ENCODE measurements at regions not wholly inside any gene's neighbourhood (a gene's known extent, or its start where the extent isn't known, plus 50 kb on each side); places are given as distances from the start of the nearest gene placed in this dataset.
A peak's percentile ranks its signal among the peaks of the same experiment; 100 is the strongest.

- DNase-seq (ENCODE audit: low read depth, low spot score), result no peak
Measured at GRCh38 chr6:146903451-146903850, 300.8 kb upstream of the STXBP5 start.

GRCh38 chr6:146904596-146904995 lies 299.6 kb upstream of the STXBP5 start:
- no peak for DNase-seq (ENCODE audit: low read depth, low spot score)

GRCh38 chr6:146905181-146905704 lies 299.0 kb upstream of the STXBP5 start:
- DNase-seq (ENCODE audit: low read depth, low spot score), result no peak

DNA sequence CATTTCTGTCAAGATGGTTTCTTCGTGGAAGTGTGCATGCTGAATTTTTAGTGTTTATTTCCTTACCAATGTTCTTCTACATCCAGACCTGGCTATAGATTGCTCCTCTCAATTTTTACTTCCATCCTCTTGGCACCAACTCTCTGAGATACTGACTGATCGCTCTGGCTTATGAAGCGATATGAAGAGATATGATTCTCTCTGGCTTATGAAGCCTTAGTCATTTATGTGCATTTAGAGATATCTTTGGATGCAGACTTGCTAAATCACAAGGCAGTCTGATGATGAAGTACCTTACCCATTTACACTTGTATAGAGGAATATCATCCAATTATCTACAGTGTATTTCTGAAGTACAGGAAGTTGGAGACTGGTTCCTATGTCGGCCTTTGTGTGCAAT lies 295.4 kb upstream of the STXBP5 start:
- no peak for DNase-seq (ENCODE audit: low read depth, low spot score)

DNA sequence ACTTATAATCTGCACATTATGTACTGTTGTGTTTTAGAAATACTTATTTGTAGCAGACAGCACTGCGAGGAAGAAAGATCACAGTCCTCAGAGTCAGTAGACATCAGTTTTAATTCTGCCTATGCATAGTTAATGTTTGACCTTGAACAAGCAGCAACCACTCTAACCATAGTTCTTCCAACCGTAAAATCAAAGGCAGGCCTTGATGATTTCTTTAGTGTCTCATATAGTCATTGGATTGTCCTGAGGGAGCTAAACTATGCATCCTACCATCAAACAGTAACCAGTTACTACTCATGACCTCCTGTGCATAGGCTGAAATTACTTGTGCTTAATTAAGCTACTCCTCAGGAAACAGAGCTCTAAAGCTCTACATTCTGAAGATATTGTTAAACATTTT lies 294.8 kb upstream of the STXBP5 start:
- no peak for DNase-seq (ENCODE audit: low read depth, low spot score)

GRCh38 chr6:146909886-146910285 lies 294.3 kb upstream of the STXBP5 start:
- DNase-seq (ENCODE audit: low read depth, low spot score), result no peak

GRCh38 chr6:146910611-146911010 lies 293.6 kb upstream of the STXBP5 start:
- no peak for DNase-seq (ENCODE audit: low read depth, low spot score)

- no peak for DNase-seq (ENCODE audit: low read depth, low spot score)
Measured at GRCh38 chr6:146911635-146912215, 292.5 kb upstream of the STXBP5 start.

- DNase-seq (ENCODE audit: low read depth, low spot score), result no peak
Measured at GRCh38 chr6:146912730-146913685, 291.2 kb upstream of the STXBP5 start.

GRCh38 chr6:146913842-146914488 lies 290.3 kb upstream of the STXBP5 start:
- peak; percentile 93 for DNase-seq (ENCODE audit: low read depth, low spot score)

- peak; percentile 86 for DNase-seq (ENCODE audit: low read depth, low spot score)
Measured at GRCh38 chr6:146914489-146915483, 289.4 kb upstream of the STXBP5 start.

DNA sequence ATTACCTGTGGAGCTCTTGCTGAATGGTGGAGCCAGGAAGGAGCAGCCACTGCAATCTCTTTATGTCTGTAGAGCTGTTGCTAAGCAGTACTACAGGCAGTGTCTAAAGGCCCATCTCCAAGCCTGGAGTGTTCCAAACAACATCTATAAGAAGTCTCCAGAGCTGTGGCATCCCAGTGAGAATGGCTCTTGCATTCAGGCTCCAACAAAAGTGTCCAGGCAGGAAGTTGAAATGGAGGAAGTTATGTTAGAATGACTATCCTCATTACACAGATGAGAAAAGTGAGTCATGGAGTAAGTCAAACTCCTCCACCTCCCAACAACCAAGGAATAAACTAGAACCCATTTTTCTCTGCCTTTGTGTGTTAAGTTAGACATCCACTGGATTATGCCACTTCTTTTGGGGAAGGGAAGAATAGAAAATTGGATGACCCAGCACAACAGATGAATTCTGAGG lies 288.5 kb upstream of the STXBP5 start:
- no peak for DNase-seq (ENCODE audit: low read depth, low spot score)

DNA sequence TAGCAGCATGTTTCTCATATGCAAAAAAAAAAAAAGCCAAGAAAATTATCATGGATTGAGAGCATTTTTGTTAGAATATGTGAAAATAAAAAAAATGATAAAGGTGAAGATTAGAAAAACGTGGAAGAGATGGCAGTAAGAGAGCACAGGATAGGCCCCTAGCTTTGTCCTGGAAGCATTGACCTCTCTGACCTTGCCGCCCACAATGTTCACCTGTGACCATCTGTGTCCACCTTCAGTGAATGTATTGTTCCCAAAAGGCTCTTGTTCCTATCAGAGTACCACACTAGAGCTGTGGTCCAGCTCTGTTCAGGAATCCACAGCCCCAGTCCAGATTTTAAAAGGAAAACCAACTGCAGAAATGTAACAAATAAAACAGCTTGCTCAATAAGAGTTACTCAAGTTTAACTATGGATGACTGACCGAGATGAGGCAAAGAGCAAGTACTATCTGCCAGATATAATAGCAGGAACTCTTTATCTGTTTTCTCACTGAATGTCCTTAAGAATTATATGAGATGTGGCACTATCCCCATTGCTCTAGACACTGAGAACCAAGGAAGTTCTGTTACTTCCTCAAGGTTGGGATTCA lies 287.7 kb upstream of the STXBP5 start:
- no peak for DNase-seq (ENCODE audit: low read depth, low spot score)

DNA sequence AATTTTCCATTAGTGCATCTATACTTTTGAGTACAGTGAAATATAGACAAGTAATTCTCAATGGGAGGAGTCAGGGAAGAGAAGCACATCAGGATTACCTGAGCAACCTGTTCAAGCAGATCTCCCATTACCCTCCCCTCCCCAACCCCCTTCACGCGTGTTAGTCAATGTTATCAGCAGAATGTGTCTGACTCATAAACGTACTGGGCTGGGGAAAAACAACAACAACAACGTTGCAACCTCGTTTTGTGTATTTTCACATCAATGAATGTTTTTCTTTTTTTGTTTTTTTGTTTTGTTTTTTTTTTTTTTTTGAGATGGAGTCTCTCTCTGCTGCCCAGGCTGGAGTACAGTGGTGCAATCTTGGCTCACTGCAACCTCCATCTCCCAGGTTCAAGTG lies 287.0 kb upstream of the STXBP5 start:
- no peak for DNase-seq (ENCODE audit: low read depth, low spot score)

DNA sequence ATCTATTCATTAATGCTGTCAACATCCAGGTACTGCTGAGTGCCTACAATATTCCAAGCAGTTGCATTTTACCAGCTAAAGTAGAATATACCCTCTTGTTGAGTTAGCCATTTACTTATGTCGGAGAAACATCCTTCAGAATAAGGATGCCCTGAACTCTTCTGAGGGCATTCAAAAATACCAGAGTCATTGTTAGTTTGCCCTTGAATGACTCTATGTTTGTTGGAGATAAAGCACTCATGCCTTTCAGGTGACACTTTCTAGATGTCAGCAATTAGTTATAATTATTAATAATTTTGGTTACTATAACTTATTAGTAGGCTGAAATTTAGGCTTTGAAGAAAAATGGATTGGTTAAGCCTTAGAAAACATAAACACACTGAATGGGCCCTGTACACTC lies 286.2 kb upstream of the STXBP5 start:
- DNase-seq (ENCODE audit: low read depth, low spot score), result no peak

DNA sequence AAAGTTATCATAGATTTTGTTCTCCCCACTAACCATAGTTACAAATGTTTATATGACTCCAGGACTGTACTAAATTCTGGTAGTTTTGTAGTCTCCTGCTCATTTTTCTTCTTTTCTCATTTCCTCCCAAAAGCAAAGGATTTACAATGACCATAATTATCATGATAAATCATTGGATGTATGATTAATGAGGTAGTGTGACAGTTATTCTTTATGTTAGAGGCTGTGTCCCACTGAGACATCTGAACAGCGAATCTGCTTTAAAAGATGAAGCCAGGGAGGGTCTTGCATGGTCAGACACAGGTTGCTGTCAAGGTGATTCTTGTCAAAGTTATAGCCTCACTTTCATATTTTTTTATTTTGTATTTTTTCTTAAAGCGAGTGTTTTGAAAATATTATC lies 285.2 kb upstream of the STXBP5 start:
- no peak for DNase-seq (ENCODE audit: low read depth, low spot score)

DNA sequence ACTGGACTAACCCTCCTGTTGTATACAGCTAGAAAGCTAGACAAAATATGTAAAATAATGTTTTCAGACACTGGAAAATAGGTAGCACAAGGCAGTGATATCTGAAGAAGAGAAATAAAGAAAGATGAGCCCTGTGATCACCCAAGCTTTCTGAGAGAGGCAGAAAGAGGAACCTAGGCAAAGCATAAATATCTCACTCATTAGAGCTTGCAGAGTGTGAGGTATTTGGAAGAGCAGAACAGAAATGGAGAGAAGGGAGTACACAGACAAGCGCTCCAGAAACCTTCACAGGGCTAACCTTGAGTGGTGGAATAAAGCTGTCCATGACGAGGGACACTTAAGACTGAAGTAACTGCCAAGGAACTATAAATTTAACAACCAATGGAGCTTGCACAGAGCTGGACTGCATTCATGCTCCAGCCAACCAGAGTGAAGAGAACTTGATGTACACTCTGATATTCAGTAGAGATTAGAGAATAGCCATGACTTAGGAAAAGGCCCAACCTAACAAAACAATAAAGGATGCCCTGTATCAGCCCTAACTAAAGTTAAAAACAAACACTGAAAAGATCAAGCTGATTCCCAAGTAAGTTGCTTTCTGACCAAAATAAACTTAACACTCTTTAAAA lies 280.9 kb upstream of the STXBP5 start:
- DNase-seq (ENCODE audit: low read depth, low spot score), result no peak

DNA sequence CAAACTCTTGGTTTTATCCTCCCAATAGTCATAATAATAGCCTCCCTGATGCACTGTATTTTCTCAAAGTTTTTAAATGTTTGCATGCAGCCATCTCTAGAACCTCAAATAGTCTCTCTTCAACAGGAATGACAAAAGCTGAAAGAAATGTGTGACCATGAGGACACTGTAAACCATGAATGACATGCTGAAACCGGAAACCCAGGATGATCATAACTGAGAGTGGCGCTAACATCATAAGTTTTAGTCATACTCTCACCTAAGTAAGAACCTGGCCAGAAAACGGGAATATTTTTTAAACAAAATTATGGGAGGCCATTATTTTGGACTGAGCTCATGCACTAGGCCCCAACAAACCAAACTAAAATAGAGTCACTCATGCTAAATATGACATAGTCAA lies 278.4 kb upstream of the STXBP5 start:
- DNase-seq (ENCODE audit: low read depth, low spot score), result no peak

- no peak for DNase-seq (ENCODE audit: low read depth, low spot score)
Measured at GRCh38 chr6:146928503-146928902, 275.7 kb upstream of the STXBP5 start.

DNA sequence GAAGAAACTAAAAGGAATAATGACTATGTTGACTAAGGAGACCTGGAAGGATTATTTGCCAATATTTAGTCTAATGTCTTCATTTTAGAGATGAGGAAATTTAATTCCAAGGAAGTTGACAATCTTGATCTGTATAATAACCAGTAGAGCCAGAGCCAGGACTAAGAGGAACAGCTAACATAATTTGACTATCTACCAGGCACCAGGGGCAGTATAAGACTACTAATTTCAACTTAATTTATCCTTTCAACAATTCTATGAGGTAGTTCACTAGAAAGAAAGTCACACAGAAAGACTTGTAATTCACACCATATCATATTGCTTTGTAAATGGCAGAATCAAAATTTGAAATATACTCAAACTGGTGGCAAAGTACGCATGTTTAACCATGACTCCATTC lies 273.0 kb upstream of the STXBP5 start:
- DNase-seq (ENCODE audit: low read depth, low spot score), result no peak

Measured in smooth muscle cell of the brain vasculature (primary cell).